SK-N-MC (cell line): ENCODE measurements at regions not wholly inside any gene's neighbourhood (a gene's known extent, or its start where the extent isn't known, plus 50 kb on each side); places are given as distances from the start of the nearest gene placed in this dataset.

Experiments used
- DNase-seq: peaks from one replicate; pipeline ENCODE4 v3.0.0-alpha.2; 2011; ENCODE audit warnings: low read depth, low spot score
- H3K27ac ChIP-seq: fragments of 200-600 bp; sonication (generic); 2 replicates; pipeline ENCODE4 v1.5.1; 2016; ENCODE audit warnings: mixed run types
- H3K36me3 ChIP-seq: fragments of 200-600 bp; sonication (generic); 2 replicates; pipeline ENCODE4 v1.6.1; 2017; ENCODE audit warnings: antibody characterized with exemption, low read length, mixed read lengths; ENCODE audit not compliant: insufficient read depth
- H3K4me3 ChIP-seq: fragments of 200-600 bp; sonication (generic); 2 replicates; pipeline ENCODE4 v1.5.1; 2016
- H3K9ac ChIP-seq: fragments of 200-600 bp; sonication (generic); 2 replicates; pipeline ENCODE4 v1.8.0; 2017; ENCODE audit warnings: mixed run types, mixed read lengths; ENCODE audit not compliant: insufficient read length
- H3K9me3 ChIP-seq: fragments of 200-600 bp; sonication (generic); 2 replicates; pipeline ENCODE4 v1.6.1; 2017; ENCODE audit warnings: low read depth, mild to moderate bottlenecking, antibody characterized with exemption, low read length, moderate library complexity, mixed read lengths
- EZH2 ChIP-seq: fragments of 200-600 bp; sonication (generic); IDR thresholded peaks from one replicate; pipeline ENCODE4 v1.6.1; 2017; ENCODE audit warnings: antibody characterized with exemption
- FOXP2 ChIP-seq: optimal IDR thresholded peaks from 2 replicates; pipeline ENCODE3; 2011; ENCODE audit warnings: mild to moderate bottlenecking, moderate library complexity; ENCODE audit not compliant: insufficient read depth; ENCODE audit errors: extremely low read length, control extremely low read depth
- POLR2AphosphoS5 ChIP-seq: IDR thresholded peaks from 2 replicates; pipeline ENCODE4 v1.6.1; 2012; ENCODE audit warnings: mild to moderate bottlenecking, low read depth, low read length, borderline replicate concordance

- no peak for DNase-seq
- Histone ChIP-seq H3K4me3 (no peak overlapping the region), H3K9ac (no peak overlapping the region), H3K36me3 (no peaks in the 10 kb centered on the region), H3K27ac (no peak overlapping the region), H3K9me3 (no peaks in the 10 kb centered on the region; the same call in 1 of the 2 replicates)
- TF ChIP-seq FOXP2 = no peak
- TF ChIP-seq EZH2 = no peak
- no peak for TF ChIP-seq POLR2AphosphoS5
These were observed 1523.5 kb downstream of the AACS start for GRCh38 chr12:126588586-126589249.

GRCh38 chr12:126591533-126591932, 1526.3 kb downstream of the AACS start:
- H3K9ac ChIP-seq = no peak overlapping the region
- H3K27ac ChIP-seq = no peak overlapping the region
- H3K9me3 ChIP-seq = no peaks in the 10 kb centered on the region; the same call in 1 of the 2 replicates
- no peak for TF ChIP-seq FOXP2
- no peak for TF ChIP-seq EZH2
- TF ChIP-seq POLR2AphosphoS5 = no peak
- DNase-seq = no peak
- no peaks in the 10 kb centered on the region for H3K36me3 ChIP-seq
- H3K4me3 ChIP-seq = no peak overlapping the region

DNA sequence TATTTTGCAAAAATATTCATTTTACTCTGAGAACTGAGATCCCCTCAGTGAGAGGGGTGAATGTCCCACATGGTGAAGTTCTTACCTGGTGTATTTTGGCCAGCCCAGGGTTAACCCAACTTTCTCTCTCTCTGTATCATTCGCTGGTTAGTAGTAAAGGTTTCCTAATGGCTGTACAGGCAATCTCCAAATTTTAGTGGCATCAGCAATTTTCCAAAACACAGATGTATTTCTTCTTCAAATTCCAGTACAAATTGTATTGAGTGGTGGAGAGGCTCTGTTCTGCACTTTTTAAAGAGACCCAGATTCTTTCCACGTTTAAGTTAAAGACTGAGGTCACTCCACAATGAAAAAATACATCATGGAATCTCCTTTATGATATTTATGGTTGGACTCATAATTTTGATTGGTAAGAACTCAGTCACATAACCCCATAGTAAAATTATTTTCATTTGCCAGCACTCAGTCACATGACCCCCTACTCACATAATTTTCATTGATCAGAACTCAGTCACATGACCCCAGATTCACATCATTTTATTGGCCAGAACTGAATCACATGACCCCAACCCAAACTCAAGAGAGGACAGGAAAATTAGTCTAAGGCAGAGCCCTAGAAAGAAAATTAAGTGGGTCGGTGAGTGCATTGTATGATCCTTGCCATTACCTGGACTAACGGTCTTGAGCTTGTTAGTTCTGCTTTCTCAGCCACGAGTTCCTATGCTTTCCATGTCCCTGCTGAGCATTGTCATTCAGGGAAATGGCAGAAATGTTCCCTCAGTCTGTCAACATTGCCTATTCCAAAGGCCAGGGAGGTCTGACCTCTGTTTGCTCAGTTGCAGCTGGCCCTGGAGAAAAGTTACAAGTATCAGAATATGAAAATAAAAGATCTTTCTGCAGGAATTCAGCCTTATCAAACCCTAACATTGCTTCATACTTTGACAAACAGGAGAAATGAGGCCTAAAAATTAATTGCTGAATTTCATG, 1536.2 kb downstream of the AACS start:
- DNase-seq = no peak
- Histone ChIP-seq H3K27ac (no peak overlapping the region), H3K4me3 (no peak overlapping the region), H3K9me3 (no peaks in the 10 kb centered on the region), H3K36me3 (no peaks in the 10 kb centered on the region), H3K9ac (no peak overlapping the region)
- TF ChIP-seq POLR2AphosphoS5 (no peak), FOXP2 (no peak), EZH2 (no peak)

DNA sequence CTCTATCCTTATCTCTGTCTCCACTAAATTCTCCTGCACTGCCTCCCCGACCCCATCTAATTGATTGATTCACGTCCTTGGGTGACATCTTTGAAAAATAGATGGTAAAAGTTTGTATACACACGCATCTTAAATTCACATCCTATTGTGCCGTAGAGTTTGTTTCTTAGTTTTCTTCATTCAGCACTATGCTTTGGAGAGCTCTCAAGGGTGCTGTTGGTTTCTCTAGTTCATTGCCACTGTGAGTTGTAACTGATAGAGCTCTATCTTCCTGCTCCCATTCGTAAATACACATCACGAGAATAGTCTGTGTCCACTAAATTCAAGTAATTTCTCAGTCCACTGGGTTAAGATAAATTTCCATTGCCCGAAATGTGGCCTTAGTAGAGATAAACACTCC, 1537.4 kb downstream of the AACS start:
- DNase-seq = no peak
- Histone ChIP-seq H3K36me3 (no peaks in the 10 kb centered on the region), H3K9me3 (no peaks in the 10 kb centered on the region)

GRCh38 chr12:126607157-126607556, 1541.9 kb downstream of the AACS start:
- Histone ChIP-seq H3K36me3 (no peaks in the 10 kb centered on the region), H3K27ac (no peak overlapping the region), H3K9me3 (no peaks in the 10 kb centered on the region), H3K4me3 (no peak overlapping the region), H3K9ac (no peak overlapping the region)
- no peak for TF ChIP-seq EZH2
- TF ChIP-seq FOXP2 = no peak
- TF ChIP-seq POLR2AphosphoS5 = no peak
- no peak for DNase-seq

More for the DNA sequence above, 1537.4 kb downstream of the AACS start:
- Histone ChIP-seq H3K9ac (no peak overlapping the region), H3K4me3 (no peak overlapping the region), H3K27ac (no peak overlapping the region)
- TF ChIP-seq EZH2 (no peak), FOXP2 (no peak), POLR2AphosphoS5 (no peak)

DNA sequence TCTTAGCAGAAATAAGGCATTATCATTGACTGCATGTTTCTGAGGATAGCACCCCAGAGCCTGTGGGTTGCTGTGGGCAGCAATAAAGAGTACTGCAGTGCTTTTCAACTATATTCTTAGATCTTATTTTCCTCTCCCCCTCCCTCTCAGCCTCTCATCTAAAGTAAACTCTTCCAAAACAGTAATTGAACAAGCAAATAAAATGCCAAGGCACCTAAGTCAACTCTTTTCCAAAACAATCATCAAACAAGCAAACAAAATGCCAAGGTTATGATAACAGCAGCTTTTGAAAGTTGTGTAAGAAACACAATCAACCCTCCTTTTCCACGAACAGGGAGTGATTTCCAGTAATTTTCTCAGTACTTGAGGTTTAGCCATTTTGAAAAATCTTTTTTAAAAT, 1542.6 kb downstream of the AACS start:
- TF ChIP-seq EZH2 = no peak
- no peak for TF ChIP-seq POLR2AphosphoS5
- no peak for TF ChIP-seq FOXP2
- Histone ChIP-seq H3K9ac (no peak overlapping the region), H3K4me3 (no peak overlapping the region), H3K27ac (no peak overlapping the region), H3K36me3 (no peaks in the 10 kb centered on the region), H3K9me3 (no peaks in the 10 kb centered on the region)
- no peak for DNase-seq

DNA sequence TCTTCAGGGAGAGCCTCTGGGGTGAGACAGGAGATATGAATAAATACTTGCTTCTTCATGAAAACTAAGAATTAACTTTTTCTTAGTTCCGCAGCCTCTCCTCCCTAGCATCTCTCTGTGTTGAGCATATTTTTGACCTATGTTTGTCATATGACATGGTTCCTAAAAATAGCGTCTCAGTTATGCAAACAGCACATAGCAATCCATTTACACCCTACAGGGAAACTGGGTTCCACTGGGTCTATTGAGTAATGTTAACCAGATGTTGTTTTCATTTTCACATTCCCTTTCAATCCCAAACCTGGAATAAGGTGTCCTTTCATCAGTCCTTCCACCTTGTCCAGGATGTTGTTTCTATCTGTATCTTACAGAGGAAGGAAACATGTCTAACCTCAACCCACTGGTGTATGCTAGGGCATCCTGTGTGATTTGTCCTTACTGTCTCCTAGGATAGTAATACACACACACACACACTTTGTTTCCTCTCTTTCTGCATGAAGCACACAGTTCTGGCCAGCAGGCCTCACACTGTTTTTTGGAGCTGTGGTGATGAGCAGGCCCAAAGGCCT, 1543.5 kb downstream of the AACS start:
- no peak overlapping the region for H3K4me3 ChIP-seq
- no peaks in the 10 kb centered on the region for H3K36me3 ChIP-seq
- no peak overlapping the region for H3K9ac ChIP-seq
- TF ChIP-seq EZH2 (no peak), POLR2AphosphoS5 (no peak), FOXP2 (no peak)
- H3K9me3 ChIP-seq = no peaks in the 10 kb centered on the region
- H3K27ac ChIP-seq = no peak overlapping the region
- no peak for DNase-seq

- Histone ChIP-seq H3K9me3 (no peaks in the 10 kb centered on the region), H3K9ac (no peak overlapping the region), H3K36me3 (no peaks in the 10 kb centered on the region), H3K27ac (no peak overlapping the region), H3K4me3 (no peak overlapping the region)
- no peak for TF ChIP-seq EZH2
- no peak for TF ChIP-seq FOXP2
- no peak for TF ChIP-seq POLR2AphosphoS5
- no peak for DNase-seq
These were observed 1551.2 kb downstream of the AACS start for GRCh38 chr12:126616441-126616840.
